ENCODE measurements at regions not wholly inside any gene's neighbourhood (a gene's known extent, or its start where the extent isn't known, plus 50 kb on each side); places are given as distances from the start of the nearest gene placed in this dataset.

GRCh38 chr4:144808034-144808433, 162.1 kb downstream of the HHIP start:
- TF ChIP-seq POLR2A (IDR thresholded peaks at IDR 0.05): no peak
- no peak for TF ChIP-seq CTCF (IDR thresholded peaks at IDR 0.05)
